Smooth muscle cell (in vitro differentiated cells): ENCODE measurements at regions not wholly inside any gene's neighbourhood (a gene's known extent, or its start where the extent isn't known, plus 50 kb on each side); places are given as distances from the start of the nearest gene placed in this dataset.

ENCODE experiments used
- DNase-seq: peaks from one replicate; lab custom pipeline; 2025; ENCODE audit not compliant: unreplicated experiment; lab: John Stamatoyannopoulos, UW
- H2AFZ ChIP-seq: fragments of 200-600 bp; sonication (generic); 2 replicates; pipeline ENCODE4 v1.6.0; 2016; ENCODE audit warnings: antibody characterized with exemption, low read depth, mild to moderate bottlenecking
- H3F3A ChIP-seq: fragments of 200-600 bp; sonication (generic); 2 replicates; pipeline ENCODE4 v1.6.0; 2017; ENCODE audit warnings: antibody characterized with exemption, low read depth
- H3K27ac ChIP-seq: fragments of 200-600 bp; sonication (generic); 2 replicates; pipeline ENCODE4 v1.5.1; 2016; ENCODE audit warnings: low read depth, mild to moderate bottlenecking
- H3K27me3 ChIP-seq: fragments of 200-600 bp; sonication (generic); 2 replicates; pipeline ENCODE4 v1.6.1; 2016; ENCODE audit warnings: low read depth, mild to moderate bottlenecking
- H3K36me3 ChIP-seq: fragments of 200-600 bp; sonication (generic); 2 replicates; pipeline ENCODE4 v1.5.1; 2016; ENCODE audit warnings: low read depth
- H3K4me1 ChIP-seq: fragments of 200-600 bp; sonication (generic); 2 replicates; pipeline ENCODE4 v1.5.1; 2016; ENCODE audit warnings: low read depth
- H3K4me2 ChIP-seq: fragments of 200-600 bp; sonication (generic); 2 replicates; pipeline ENCODE4 v1.6.0; 2016; ENCODE audit warnings: mild to moderate bottlenecking
- H3K4me3 ChIP-seq: fragments of 200-600 bp; sonication (generic); 2 replicates; pipeline ENCODE4 v1.5.1; 2016; ENCODE audit warnings: mild to moderate bottlenecking
- H3K79me2 ChIP-seq: fragments of 200-600 bp; sonication (generic); 2 replicates; pipeline ENCODE4 v1.6.0; 2016; ENCODE audit warnings: low read depth, mild to moderate bottlenecking
- H3K9ac ChIP-seq: fragments of 200-600 bp; sonication (generic); 2 replicates; pipeline ENCODE4 v1.6.0; 2016; ENCODE audit warnings: low read depth
- H3K9me3 ChIP-seq: fragments of 200-600 bp; sonication (generic); replicated peaks from 2 replicates; pipeline ENCODE4 v1.5.1; 2016; ENCODE audit warnings: low read depth
- H4K20me1 ChIP-seq: fragments of 200-600 bp; sonication (generic); 2 replicates; pipeline ENCODE4 v1.6.0; 2016; ENCODE audit warnings: low read depth
- CTCF ChIP-seq: fragments of 200-600 bp; sonication (generic); IDR thresholded peaks from 2 replicates; pipeline ENCODE4 v1.5.1; 2017; ENCODE audit warnings: borderline replicate concordance, mild to moderate bottlenecking, antibody characterized with exemption; ENCODE audit not compliant: insufficient read depth, poor library complexity, severe bottlenecking
- WGBS: methylation state at CpG from one replicate; pipeline ENCODE4 v1.1.7; 2016; ENCODE audit warnings: low lambda C conversion rate; 5-methylcytosine and 5-hydroxymethylcytosine counted together

- H3K27me3 ChIP-seq, result peaks cover 5% of the 10 kb centered on the region
- H3F3A ChIP-seq, result no peaks in the 10 kb centered on the region
- H3K9me3 ChIP-seq, result no peaks in the 10 kb centered on the region
- H3K9ac ChIP-seq, result no peak overlapping the region
- H3K79me2 ChIP-seq, result no peaks in the 10 kb centered on the region
- H4K20me1 ChIP-seq, result no peaks in the 10 kb centered on the region
- no peak overlapping the region for H3K4me3 ChIP-seq
- H3K36me3 ChIP-seq, result no peaks in the 10 kb centered on the region
- DNase-seq, result no peak
- TF ChIP-seq CTCF, result peak; percentile 54
- no peak overlapping the region for H3K27ac ChIP-seq
- WGBS, result 23% methylated on average over 6 of the region's 6 CpGs
- H3K4me2 ChIP-seq, result no peak overlapping the region
- no peak overlapping the region for H2AFZ ChIP-seq
- H3K4me1 ChIP-seq, result peaks cover 5% of the 10 kb centered on the region
Observed at GRCh38 chr3:137692803-137693431, 71.2 kb upstream of the SOX14 start.

GRCh38 chr3:137693791-137694190, 70.3 kb upstream of the SOX14 start:
- TF ChIP-seq CTCF, result no peak
- 94% methylated on average over 2 of the region's 2 CpGs for WGBS
- no peak for DNase-seq

GRCh38 chr3:137694836-137695235, 69.3 kb upstream of the SOX14 start:
- H3K9me3 ChIP-seq, result no peaks in the 10 kb centered on the region
- no peak for DNase-seq
- peaks cover 5% of the 10 kb centered on the region for H3K4me1 ChIP-seq
- H4K20me1 ChIP-seq, result no peaks in the 10 kb centered on the region
- no peak overlapping the region for H2AFZ ChIP-seq
- no peak overlapping the region for H3K4me2 ChIP-seq
- no peak overlapping the region for H3K27ac ChIP-seq
- TF ChIP-seq CTCF, result no peak
- no peaks in the 10 kb centered on the region for H3K79me2 ChIP-seq
- 49% methylated on average over 6 of the region's 6 CpGs for WGBS
- no peaks in the 10 kb centered on the region for H3K36me3 ChIP-seq
- no peak overlapping the region for H3K4me3 ChIP-seq
- H3F3A ChIP-seq, result no peaks in the 10 kb centered on the region
- no peak overlapping the region for H3K9ac ChIP-seq
- peaks cover 5% of the 10 kb centered on the region for H3K27me3 ChIP-seq

More at GRCh38 chr3:137693791-137694190, 70.3 kb upstream of the SOX14 start:
- Histone ChIP-seq H3K4me3 (no peak overlapping the region), H4K20me1 (no peaks in the 10 kb centered on the region), H3K4me2 (no peak overlapping the region), H3K36me3 (no peaks in the 10 kb centered on the region), H3K9ac (no peak overlapping the region), H2AFZ (no peak overlapping the region), H3K4me1 (peaks cover 5% of the 10 kb centered on the region), H3K9me3 (no peaks in the 10 kb centered on the region), H3F3A (no peaks in the 10 kb centered on the region), H3K27ac (no peak overlapping the region), H3K79me2 (no peaks in the 10 kb centered on the region), H3K27me3 (peaks cover 5% of the 10 kb centered on the region)

GRCh38 chr3:137695351-137695750, 68.8 kb upstream of the SOX14 start:
- Histone ChIP-seq H3K4me1 (peaks cover 5% of the 10 kb centered on the region), H2AFZ (no peak overlapping the region), H4K20me1 (no peaks in the 10 kb centered on the region), H3K27me3 (peaks cover 5% of the 10 kb centered on the region), H3K36me3 (no peaks in the 10 kb centered on the region), H3K9me3 (no peaks in the 10 kb centered on the region), H3F3A (no peaks in the 10 kb centered on the region), H3K27ac (no peak overlapping the region), H3K4me3 (no peak overlapping the region), H3K79me2 (no peaks in the 10 kb centered on the region), H3K4me2 (no peak overlapping the region), H3K9ac (no peak overlapping the region)
- WGBS, result 64% methylated on average over 6 of the region's 6 CpGs
- TF ChIP-seq CTCF, result no peak
- DNase-seq, result no peak
